HCT116 (cell line): ENCODE measurements at regions not wholly inside any gene's neighbourhood (a gene's known extent, or its start where the extent isn't known, plus 50 kb on each side); places are given as distances from the start of the nearest gene placed in this dataset.

Experiments used
- CTCF ChIP-seq, 3 experiments: fragments of 200-600 bp in 1 of 3; sonication (generic) in 1 of 3; IDR thresholded peaks in 2 of 3; conservative IDR thresholded peaks in 1 of 3; 2 replicates each; pipeline ENCODE4 v1.5.1; 2012 to 2017; ENCODE audit warnings: low read depth in 2 of 3, low read length in 2 of 3, antibody characterized with exemption in 1 of 3, borderline replicate concordance in 1 of 3, control low read depth in 1 of 3, mild to moderate bottlenecking in 1 of 3, mixed read lengths in 1 of 3, mixed run types in 1 of 3, moderate library complexity in 1 of 3; ENCODE audit not compliant: insufficient read depth in 1 of 3
- POLR2AphosphoS5 ChIP-seq: IDR thresholded peaks from 2 replicates; pipeline ENCODE4 v1.6.1; 2011; ENCODE audit warnings: mild to moderate bottlenecking, low read depth, low read length, moderate library complexity
- TCF7L2 ChIP-seq: IDR thresholded peaks from 2 replicates; pipeline ENCODE4 v1.7.0; 2011; ENCODE audit warnings: borderline replicate concordance, inconsistent platforms; ENCODE audit not compliant: insufficient read depth, insufficient read length; ENCODE audit errors: extremely low read depth
- YY1 ChIP-seq: IDR thresholded peaks from 2 replicates; pipeline ENCODE4 v1.6.1; 2011; ENCODE audit warnings: low read length, low read depth, moderate library complexity, mild to moderate bottlenecking; ENCODE audit not compliant: insufficient replicate concordance; ENCODE audit errors: extremely low read depth

GRCh38 chr15:62991698-62992097 is 50.8 kb upstream of the TPM1 start:
- TF ChIP-seq POLR2AphosphoS5 (no peak), CTCF (IDR thresholded peaks at IDR 0.05 in 2 of 3, conservative IDR thresholded peaks at IDR 0.05 in 1 of 3; ENCODE audit: borderline replicate concordance in 1 of 3, insufficient read depth in 1 of 3, low read depth in 2 of 3, low read length in 2 of 3) (no peak), YY1 (no peak), TCF7L2 (no peak)
